Panc1 (cell line): ENCODE measurements at regions not wholly inside any gene's neighbourhood (a gene's known extent, or its start where the extent isn't known, plus 50 kb on each side); places are given as distances from the start of the nearest gene placed in this dataset.

Experiments used
- ATAC-seq: fragments of 200-7000 bp; cut with Tn5 transposase; 2 replicates; pipeline ENCODE4 v1.9.1; 2020; ENCODE audit warnings: mild to moderate bottlenecking, moderate library complexity
- BruUV-seq: library from RNA; stranded (reverse); fragments of 400-500 nt; replicated peaks from 2 replicates; lab custom pipeline; 2021; lab: Mats Ljungman, UMichigan
- CTCF ChIA-PET: fragments of 300-600 bp; sonication (Branson Sonifier 250); formaldehyde crosslinking; loops from one replicate; lab custom pipeline; 2022; ENCODE audit warnings: antibody characterized with exemption; lab: Charles Lee
- POLR2A ChIA-PET: fragments of 300-600 bp; sonication (Branson Sonifier 250); formaldehyde crosslinking; loops from one replicate; lab custom pipeline; 2022; ENCODE audit warnings: antibody characterized with exemption; lab: Charles Lee
- DNase-seq: peaks from one replicate; pipeline ENCODE4 v3.0.0-alpha.2; 2010; ENCODE audit warnings: low read depth, low spot score
- H3K27ac ChIP-seq: 2 replicates; pipeline ENCODE4 v1.5.1; 2011; ENCODE audit warnings: mild to moderate bottlenecking, low read length, inconsistent platforms
- H3K27me3 ChIP-seq: fragments of 200-500 bp; sonication (Bioruptor generic); 2 replicates; pipeline ENCODE4 v1.6.0; 2014; ENCODE audit warnings: low read length, inconsistent platforms; ENCODE audit not compliant: control insufficient read depth, insufficient read depth
- H3K36me3 ChIP-seq: fragments of 200-500 bp; sonication (Bioruptor generic); 2 replicates; pipeline ENCODE4 v1.5.1; 2014; ENCODE audit warnings: inconsistent platforms, mild to moderate bottlenecking, low read length, moderate library complexity; ENCODE audit not compliant: control insufficient read depth, insufficient read depth
- H3K4me1 ChIP-seq: 2 replicates; pipeline ENCODE4 v1.5.1; 2011; ENCODE audit warnings: inconsistent platforms, mild to moderate bottlenecking, low read length, moderate library complexity; ENCODE audit not compliant: control insufficient read depth, insufficient read depth
- H3K4me3 ChIP-seq, 2 experiments: 2 replicates each; pipeline ENCODE4 v1.5.1; 2011 to 2012; ENCODE audit warnings: low read depth in 2 of 2, low read length in 2 of 2, mild to moderate bottlenecking in 2 of 2, inconsistent platforms in 1 of 2, moderate library complexity in 1 of 2
- H3K9me3 ChIP-seq: fragments of 200-500 bp; sonication (Bioruptor generic); 2 replicates; pipeline ENCODE4 v1.5.1; 2014; ENCODE audit warnings: low read depth, mild to moderate bottlenecking, inconsistent platforms, low read length, moderate library complexity; ENCODE audit not compliant: control insufficient read depth, insufficient read depth
- POLR2AphosphoS5 ChIP-seq: IDR thresholded peaks from 2 replicates; pipeline ENCODE4 v1.6.1; 2012; ENCODE audit warnings: mild to moderate bottlenecking, low read depth, low read length, moderate library complexity
- SIN3A ChIP-seq: IDR thresholded peaks from 2 replicates; pipeline ENCODE4 v1.6.1; 2012; ENCODE audit warnings: low read depth, mild to moderate bottlenecking, low read length, moderate library complexity, borderline replicate concordance; ENCODE audit not compliant: insufficient read depth
- TCF7L2 ChIP-seq: IDR thresholded peaks from 2 replicates; pipeline ENCODE4 v1.6.1; 2011; ENCODE audit warnings: mild to moderate bottlenecking, low read depth, low read length, inconsistent platforms
- in situ Hi-C: cut with HindIII; loops from 2 replicates; pipeline ENCODE4 v1.10.0; 2016; ENCODE audit warnings: low sequenced_read_pairs, low pct_unique_long_range_greater_than_20kb
- intact Hi-C: fragments of 100-400 bp; cut with micrococcal nuclease; formaldehyde crosslinking; loops from one replicate; pipeline ENCODE4 v1.10.0; 2022; ENCODE audit not compliant: unreplicated experiment
- TF ChIP-seq, protein P1 (sequence below): fragments of 450-650 bp; IDR thresholded peaks from 2 replicates; pipeline ENCODE4 v1.5.1; 2017; ENCODE audit warnings: mild to moderate bottlenecking
- TF ChIP-seq, protein P2 (sequence below), 2 experiments: IDR thresholded peaks; 2 replicates each; pipeline ENCODE4 v1.6.1; 2011 to 2012; ENCODE audit warnings: low read depth in 2 of 2, control low read depth in 1 of 2, low read length in 1 of 2, mild to moderate bottlenecking in 1 of 2, moderate library complexity in 1 of 2; ENCODE audit not compliant: insufficient read depth in 1 of 2

GRCh38 chr6:40738551-40739193, 151.5 kb upstream of the LRFN2 start:
- Histone ChIP-seq H3K9me3 (no peaks in the 10 kb centered on the region), H3K4me1 (peaks cover 14% of the 10 kb centered on the region), H3K4me3 (no peak overlapping the region), H3K36me3 (no peaks in the 10 kb centered on the region), H3K27me3 (peaks cover 5% of the 10 kb centered on the region), H3K27ac (no peak overlapping the region)
- ATAC-seq (no peak), DNase-seq (no peak)
- ChIA-PET CTCF (no interaction called here), POLR2A (no interaction called here)
- intact Hi-C loops (no loop called here), in situ Hi-C loops (no loop called here)
- no peak for TF ChIP-seq TCF7L2
- BruUV-seq: no TSS peak

- Histone ChIP-seq H3K4me1 (peaks cover 14% of the 10 kb centered on the region), H3K9me3 (no peaks in the 10 kb centered on the region), H3K4me3 (no peak overlapping the region), H3K27ac (no peak overlapping the region), H3K36me3 (no peaks in the 10 kb centered on the region), H3K27me3 (peaks cover 5% of the 10 kb centered on the region)
- no TSS peak for BruUV-seq
- intact Hi-C loops (no loop called here), in situ Hi-C loops (no loop called here)
- ChIA-PET POLR2A (no interaction called here), CTCF (no interaction called here)
- ATAC-seq: 0 out of 2 replicates have a peak, but pooled peaks have one; percentile 8
- TF ChIP-seq SIN3A (no peak), POLR2AphosphoS5 (no peak), TCF7L2 (no peak)
- TF ChIP-seq, protein P1, sequence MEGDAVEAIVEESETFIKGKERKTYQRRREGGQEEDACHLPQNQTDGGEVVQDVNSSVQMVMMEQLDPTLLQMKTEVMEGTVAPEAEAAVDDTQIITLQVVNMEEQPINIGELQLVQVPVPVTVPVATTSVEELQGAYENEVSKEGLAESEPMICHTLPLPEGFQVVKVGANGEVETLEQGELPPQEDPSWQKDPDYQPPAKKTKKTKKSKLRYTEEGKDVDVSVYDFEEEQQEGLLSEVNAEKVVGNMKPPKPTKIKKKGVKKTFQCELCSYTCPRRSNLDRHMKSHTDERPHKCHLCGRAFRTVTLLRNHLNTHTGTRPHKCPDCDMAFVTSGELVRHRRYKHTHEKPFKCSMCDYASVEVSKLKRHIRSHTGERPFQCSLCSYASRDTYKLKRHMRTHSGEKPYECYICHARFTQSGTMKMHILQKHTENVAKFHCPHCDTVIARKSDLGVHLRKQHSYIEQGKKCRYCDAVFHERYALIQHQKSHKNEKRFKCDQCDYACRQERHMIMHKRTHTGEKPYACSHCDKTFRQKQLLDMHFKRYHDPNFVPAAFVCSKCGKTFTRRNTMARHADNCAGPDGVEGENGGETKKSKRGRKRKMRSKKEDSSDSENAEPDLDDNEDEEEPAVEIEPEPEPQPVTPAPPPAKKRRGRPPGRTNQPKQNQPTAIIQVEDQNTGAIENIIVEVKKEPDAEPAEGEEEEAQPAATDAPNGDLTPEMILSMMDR: no peak
- TF ChIP-seq, protein P2, sequence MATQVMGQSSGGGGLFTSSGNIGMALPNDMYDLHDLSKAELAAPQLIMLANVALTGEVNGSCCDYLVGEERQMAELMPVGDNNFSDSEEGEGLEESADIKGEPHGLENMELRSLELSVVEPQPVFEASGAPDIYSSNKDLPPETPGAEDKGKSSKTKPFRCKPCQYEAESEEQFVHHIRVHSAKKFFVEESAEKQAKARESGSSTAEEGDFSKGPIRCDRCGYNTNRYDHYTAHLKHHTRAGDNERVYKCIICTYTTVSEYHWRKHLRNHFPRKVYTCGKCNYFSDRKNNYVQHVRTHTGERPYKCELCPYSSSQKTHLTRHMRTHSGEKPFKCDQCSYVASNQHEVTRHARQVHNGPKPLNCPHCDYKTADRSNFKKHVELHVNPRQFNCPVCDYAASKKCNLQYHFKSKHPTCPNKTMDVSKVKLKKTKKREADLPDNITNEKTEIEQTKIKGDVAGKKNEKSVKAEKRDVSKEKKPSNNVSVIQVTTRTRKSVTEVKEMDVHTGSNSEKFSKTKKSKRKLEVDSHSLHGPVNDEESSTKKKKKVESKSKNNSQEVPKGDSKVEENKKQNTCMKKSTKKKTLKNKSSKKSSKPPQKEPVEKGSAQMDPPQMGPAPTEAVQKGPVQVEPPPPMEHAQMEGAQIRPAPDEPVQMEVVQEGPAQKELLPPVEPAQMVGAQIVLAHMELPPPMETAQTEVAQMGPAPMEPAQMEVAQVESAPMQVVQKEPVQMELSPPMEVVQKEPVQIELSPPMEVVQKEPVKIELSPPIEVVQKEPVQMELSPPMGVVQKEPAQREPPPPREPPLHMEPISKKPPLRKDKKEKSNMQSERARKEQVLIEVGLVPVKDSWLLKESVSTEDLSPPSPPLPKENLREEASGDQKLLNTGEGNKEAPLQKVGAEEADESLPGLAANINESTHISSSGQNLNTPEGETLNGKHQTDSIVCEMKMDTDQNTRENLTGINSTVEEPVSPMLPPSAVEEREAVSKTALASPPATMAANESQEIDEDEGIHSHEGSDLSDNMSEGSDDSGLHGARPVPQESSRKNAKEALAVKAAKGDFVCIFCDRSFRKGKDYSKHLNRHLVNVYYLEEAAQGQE (IDR thresholded peaks at IDR 0.05; ENCODE audit: insufficient read depth in 1 of 2, low read depth in 2 of 2, low read length in 1 of 2): no peak
- DNase-seq: no peak
Measured at GRCh38 chr6:40735521-40735920, 148.4 kb upstream of the LRFN2 start.

GRCh38 chr6:40735121-40735520, 148.0 kb upstream of the LRFN2 start:
- CTCF ChIA-PET: no interaction called here
- no peak for TF ChIP-seq SIN3A

More at GRCh38 chr6:40735121-40735520, 148.0 kb upstream of the LRFN2 start:
- in situ Hi-C loops (no loop called here), intact Hi-C loops (no loop called here)
- H3K27me3 ChIP-seq: peaks cover 5% of the 10 kb centered on the region
- no peak for DNase-seq
- ATAC-seq: 0 out of 2 replicates have a peak, but pooled peaks have one; percentile 40
- peaks cover 14% of the 10 kb centered on the region for H3K4me1 ChIP-seq
- H3K36me3 ChIP-seq: no peaks in the 10 kb centered on the region
- no peak overlapping the region for H3K4me3 ChIP-seq
- BruUV-seq: no TSS peak
- POLR2A ChIA-PET: no interaction called here
- no peaks in the 10 kb centered on the region for H3K9me3 ChIP-seq
- H3K27ac ChIP-seq: 0 out of 2 replicates have a peak overlapping the region, but pooled peaks have one; percentile 4
